Progenitor cell of endocrine pancreas (in vitro differentiated cells): ENCODE measurements at regions not wholly inside any gene's neighbourhood (a gene's known extent, or its start where the extent isn't known, plus 50 kb on each side); places are given as distances from the start of the nearest gene placed in this dataset.
A peak's percentile ranks its signal among the peaks of the same experiment; 100 is the strongest.
"Not testable (repeated sequence)": the region's sequence is repeated elsewhere in the genome, so short reads cannot be mapped to it uniquely, and the experiment has no call there.

ENCODE experiments used
- DNase-seq: peaks from one replicate; pipeline ENCODE4 v3.0.0; 2021; ENCODE audit warnings: low spot score; ENCODE audit not compliant: unreplicated experiment
- H3K27ac Mint-ChIP-seq: 2 replicates; pipeline ENCODE4 v1.8.0; 2021; ENCODE audit warnings: mild to moderate bottlenecking, moderate library complexity, mixed read lengths
- H3K27me3 Mint-ChIP-seq: 2 replicates; pipeline ENCODE4 v1.8.0; 2021; ENCODE audit warnings: mixed read lengths
- H3K36me3 Mint-ChIP-seq: 2 replicates; pipeline ENCODE4 v1.8.0; 2022; ENCODE audit warnings: mixed read lengths; ENCODE audit not compliant: insufficient read depth
- H3K4me1 Mint-ChIP-seq: 2 replicates; pipeline ENCODE4 v1.8.0; 2021; ENCODE audit warnings: low read depth, mixed read lengths
- H3K4me3 Mint-ChIP-seq: 2 replicates; pipeline ENCODE4 v1.8.0; 2021; ENCODE audit warnings: low read depth, mild to moderate bottlenecking, moderate library complexity, mixed read lengths
- H3K9me3 Mint-ChIP-seq: 2 replicates; pipeline ENCODE4 v1.8.0; 2021; ENCODE audit warnings: low read depth, mixed read lengths
- CTCF ChIP-seq: fragments of 200-600 bp; sonication (generic); IDR thresholded peaks from one replicate; pipeline ENCODE4 v1.5.0; 2021; ENCODE audit warnings: antibody characterized with exemption, mild to moderate bottlenecking; ENCODE audit not compliant: unreplicated experiment

GRCh38 chr11:121374286-121374985, 77.7 kb upstream of the SORL1 start:
- Mint-ChIP-seq H3K36me3 (no peaks in the 10 kb centered on the region), H3K27ac (no peak overlapping the region), H3K4me1 (peaks cover 1% of the 10 kb centered on the region)

GRCh38 chr11:121376130-121376529, 76.0 kb upstream of the SORL1 start:
- Mint-ChIP-seq H3K4me1 (peaks cover 3% of the 10 kb centered on the region), H3K27ac (no peak overlapping the region), H3K27me3 (no peaks in the 10 kb centered on the region), H3K4me3 (no peak overlapping the region), H3K9me3 (no peaks in the 10 kb centered on the region), H3K36me3 (no peaks in the 10 kb centered on the region)
- DNase-seq, result no peak
- no peak for TF ChIP-seq CTCF

More at GRCh38 chr11:121374286-121374985, 77.7 kb upstream of the SORL1 start:
- Mint-ChIP-seq H3K27me3 (no peaks in the 10 kb centered on the region), H3K9me3 (no peaks in the 10 kb centered on the region), H3K4me3 (no peak overlapping the region)
- no peak for TF ChIP-seq CTCF
- DNase-seq, result no peak

- not testable (repeated sequence) for H3K27ac Mint-ChIP-seq, H3K4me1 Mint-ChIP-seq, H3K36me3 Mint-ChIP-seq, H3K9me3 Mint-ChIP-seq, H3K27me3 Mint-ChIP-seq, H3K4me3 Mint-ChIP-seq, DNase-seq
- TF ChIP-seq CTCF, result peak; percentile 14
Measured at GRCh38 chr11:121379145-121379810, 72.8 kb upstream of the SORL1 start.

GRCh38 chr11:121383716-121384115, 68.4 kb upstream of the SORL1 start:
- H3K4me3 Mint-ChIP-seq, result no peak overlapping the region
- peaks cover 3% of the 10 kb centered on the region for H3K4me1 Mint-ChIP-seq
- no peak for DNase-seq
- no peak for TF ChIP-seq CTCF
- H3K27ac Mint-ChIP-seq, result no peak overlapping the region
- H3K27me3 Mint-ChIP-seq, result no peaks in the 10 kb centered on the region
- no peaks in the 10 kb centered on the region for H3K36me3 Mint-ChIP-seq
- no peaks in the 10 kb centered on the region for H3K9me3 Mint-ChIP-seq

GRCh38 chr11:121385688-121386087, 66.4 kb upstream of the SORL1 start:
- Mint-ChIP-seq H3K4me3 (no peak overlapping the region), H3K27ac (no peak overlapping the region), H3K9me3 (no peaks in the 10 kb centered on the region), H3K36me3 (no peaks in the 10 kb centered on the region), H3K4me1 (peaks cover 3% of the 10 kb centered on the region), H3K27me3 (no peaks in the 10 kb centered on the region)
- no peak for TF ChIP-seq CTCF
- DNase-seq, result no peak
